ENCODE measurements at regions not wholly inside any gene's neighbourhood (a gene's known extent, or its start where the extent isn't known, plus 50 kb on each side); places are given as distances from the start of the nearest gene placed in this dataset.
"Not testable (repeated sequence)": the region's sequence is repeated elsewhere in the genome, so short reads cannot be mapped to it uniquely, and the experiment has no call there.

DNA sequence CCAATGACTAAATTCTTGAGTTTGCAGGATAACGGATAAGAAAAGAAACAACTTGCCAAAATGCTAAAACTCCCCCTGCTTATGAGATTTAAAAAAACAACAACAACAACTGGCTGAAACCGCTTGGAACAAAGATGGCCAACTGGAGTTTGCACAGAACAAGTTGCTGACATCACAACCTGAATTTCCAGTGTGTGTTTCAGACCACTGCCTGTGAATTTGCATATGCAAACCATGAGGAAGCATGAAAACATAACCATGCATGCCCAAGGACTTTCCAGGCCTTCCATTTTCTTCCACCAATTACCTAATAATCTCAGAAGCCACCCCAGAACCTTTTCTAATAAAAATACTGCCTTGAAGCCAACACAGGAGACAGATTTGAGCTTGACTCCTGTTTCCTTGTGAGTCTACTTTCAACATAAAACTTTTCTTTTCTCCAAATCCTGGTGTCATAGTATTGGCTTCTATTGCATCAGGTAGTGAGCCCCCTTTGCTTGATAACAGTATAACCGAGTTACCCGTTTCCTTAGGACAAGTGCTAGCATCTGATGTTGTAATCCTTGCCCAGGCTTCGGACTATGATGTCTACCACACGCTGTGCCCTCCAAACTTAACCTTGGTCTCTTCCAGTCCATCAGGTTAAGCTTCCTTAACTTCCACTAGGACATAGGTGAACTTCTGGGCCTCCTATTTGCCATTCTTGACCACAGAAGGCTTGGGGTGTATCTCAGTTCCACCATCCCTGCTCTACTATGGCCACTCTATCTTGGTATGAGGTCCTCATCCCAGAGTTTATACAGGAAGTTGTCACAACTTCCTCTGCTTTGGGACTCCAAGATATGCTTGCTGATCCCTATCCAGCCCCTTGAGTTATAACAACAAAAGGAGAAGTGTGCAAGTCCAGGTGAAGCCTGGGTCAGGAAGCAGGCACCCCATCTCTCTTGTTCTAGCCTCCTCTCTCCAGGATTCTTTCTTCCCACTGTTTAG is 385.5 kb upstream of the INTU start:
- Histone ChIP-seq H3K4me3 (no peak overlapping the region), H3K27me3 (no peaks in the 10 kb centered on the region), H3K9ac (no peak overlapping the region), H3K4me1 (no peaks in the 10 kb centered on the region), H3K27ac (no peak overlapping the region), H4K20me1 (no peaks in the 10 kb centered on the region), H3K4me2 (no peak overlapping the region), H3K9me3 (no peaks in the 10 kb centered on the region), H3K36me3 (no peaks in the 10 kb centered on the region)
- no peak for TF ChIP-seq Cebpa-rat (IDR thresholded peaks at IDR 0.05)

DNA sequence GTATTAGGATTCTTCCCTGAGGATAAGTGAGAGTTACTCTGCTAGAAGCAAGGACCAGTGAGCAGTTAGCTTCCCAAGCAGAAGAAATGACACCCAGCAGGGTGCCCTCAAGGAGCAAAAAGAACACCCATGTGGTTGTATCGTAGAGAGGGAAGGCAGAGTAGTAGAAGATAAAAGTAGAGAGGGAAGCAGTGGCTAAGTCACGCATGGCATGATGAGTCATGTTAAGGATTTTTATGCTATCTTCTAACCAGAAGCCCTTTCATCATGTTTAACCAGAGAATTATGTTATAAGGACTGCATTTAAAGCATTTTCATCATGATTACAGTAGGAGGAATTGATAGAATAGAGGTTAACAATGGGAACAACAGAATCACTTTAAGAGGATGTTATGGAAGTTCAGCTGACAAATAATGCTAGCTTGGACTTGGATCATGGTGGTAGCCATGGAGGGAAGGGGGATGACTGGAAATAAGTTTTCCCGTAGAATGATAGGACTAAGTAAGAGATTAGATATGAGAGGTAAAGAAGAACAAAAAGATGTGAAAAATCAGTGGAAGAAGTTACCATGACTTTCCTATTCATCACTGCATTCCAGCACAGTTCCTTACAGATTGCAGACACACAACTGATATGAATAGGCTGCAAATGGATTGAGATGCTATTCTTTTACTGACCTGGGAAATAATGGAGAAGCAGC is 383.5 kb upstream of the INTU start:
- no peak overlapping the region for H3K4me3 ChIP-seq
- H3K9ac ChIP-seq = no peak overlapping the region
- no peaks in the 10 kb centered on the region for H3K4me1 ChIP-seq
- H3K9me3 ChIP-seq = no peaks in the 10 kb centered on the region
- no peak for TF ChIP-seq Cebpa-rat (IDR thresholded peaks at IDR 0.05)
- H4K20me1 ChIP-seq = no peaks in the 10 kb centered on the region
- no peaks in the 10 kb centered on the region for H3K36me3 ChIP-seq
- H3K4me2 ChIP-seq = no peak overlapping the region
- no peaks in the 10 kb centered on the region for H3K27me3 ChIP-seq
- H3K27ac ChIP-seq = no peak overlapping the region

DNA sequence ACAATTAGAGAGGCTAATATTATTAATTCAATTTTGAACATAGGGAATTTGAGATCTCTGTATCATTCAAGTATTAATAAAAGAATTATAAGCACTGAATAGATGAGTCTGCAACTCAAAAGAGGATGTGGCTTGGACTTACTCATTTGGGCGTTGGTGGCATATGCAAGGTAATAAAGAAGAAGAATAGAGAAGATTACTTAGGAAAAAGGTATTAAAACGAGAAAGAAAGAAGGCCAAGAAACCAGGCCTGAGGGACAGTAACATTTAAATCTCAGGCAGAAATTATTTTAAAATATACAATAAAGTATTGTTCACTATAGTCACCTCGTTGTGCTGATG is 383.0 kb upstream of the INTU start:
- Histone ChIP-seq H3K36me3 (no peaks in the 10 kb centered on the region), H3K9me3 (no peaks in the 10 kb centered on the region), H3K4me1 (no peaks in the 10 kb centered on the region), H3K4me2 (no peak overlapping the region), H3K9ac (no peak overlapping the region), H4K20me1 (no peaks in the 10 kb centered on the region), H3K27ac (no peak overlapping the region), H3K27me3 (no peaks in the 10 kb centered on the region), H3K4me3 (no peak overlapping the region)
- TF ChIP-seq Cebpa-rat (IDR thresholded peaks at IDR 0.05) = no peak

DNA sequence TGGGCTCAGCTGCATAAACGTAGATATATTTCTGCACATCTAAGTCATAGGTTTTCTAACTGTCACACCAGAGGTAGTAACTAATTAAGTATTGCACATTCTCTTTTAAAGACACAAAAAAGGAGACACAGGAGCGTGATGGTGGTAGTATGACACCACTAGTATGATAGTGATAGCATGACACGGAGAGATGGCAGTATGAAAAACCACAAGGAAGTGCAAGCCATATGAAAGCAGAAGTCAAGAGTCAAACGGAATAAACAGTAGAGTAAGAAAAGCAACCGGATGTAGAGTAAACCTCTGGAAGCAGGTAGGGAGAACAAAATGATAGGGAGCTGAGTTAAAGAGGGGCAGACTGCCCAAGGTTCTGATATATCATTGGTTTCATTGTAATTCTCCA is 382.2 kb upstream of the INTU start:
- H3K4me1 ChIP-seq = no peaks in the 10 kb centered on the region
- no peaks in the 10 kb centered on the region for H3K36me3 ChIP-seq
- no peak for TF ChIP-seq Cebpa-rat (IDR thresholded peaks at IDR 0.05)
- H3K4me2 ChIP-seq = peak overlapping the region; percentile 11; the same call in 1 of the 2 replicates
- no peak overlapping the region for H3K9ac ChIP-seq
- H3K4me3 ChIP-seq = no peak overlapping the region
- no peaks in the 10 kb centered on the region for H3K27me3 ChIP-seq
- no peaks in the 10 kb centered on the region for H4K20me1 ChIP-seq
- no peak overlapping the region for H3K27ac ChIP-seq
- H3K9me3 ChIP-seq = no peaks in the 10 kb centered on the region

DNA sequence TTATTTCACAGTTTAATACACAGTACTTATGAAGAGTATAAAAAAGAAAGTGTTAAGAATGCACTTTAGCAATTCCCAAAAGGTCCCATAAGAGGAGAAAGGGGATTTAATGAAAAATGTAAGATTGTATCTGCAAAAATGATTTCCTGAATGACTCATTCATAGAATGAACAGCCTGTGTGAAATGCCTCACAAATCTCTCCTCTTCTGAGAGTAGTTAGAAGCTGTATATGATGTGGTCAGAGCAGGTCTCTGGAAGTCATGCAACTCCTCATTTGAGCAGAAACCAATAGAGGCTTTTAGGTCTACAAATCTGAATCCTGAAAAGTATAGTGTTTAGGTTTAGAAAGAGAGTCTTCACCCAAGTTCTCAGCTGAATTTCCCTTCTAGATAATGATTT is 381.3 kb upstream of the INTU start:
- Histone ChIP-seq H3K9ac (no peak overlapping the region), H3K4me2 (no peak overlapping the region), H3K36me3 (no peaks in the 10 kb centered on the region), H3K27me3 (no peaks in the 10 kb centered on the region), H3K4me3 (no peak overlapping the region), H3K27ac (no peak overlapping the region), H3K4me1 (no peaks in the 10 kb centered on the region), H3K9me3 (no peaks in the 10 kb centered on the region), H4K20me1 (no peaks in the 10 kb centered on the region)
- TF ChIP-seq Cebpa-rat (IDR thresholded peaks at IDR 0.05) = no peak

DNA sequence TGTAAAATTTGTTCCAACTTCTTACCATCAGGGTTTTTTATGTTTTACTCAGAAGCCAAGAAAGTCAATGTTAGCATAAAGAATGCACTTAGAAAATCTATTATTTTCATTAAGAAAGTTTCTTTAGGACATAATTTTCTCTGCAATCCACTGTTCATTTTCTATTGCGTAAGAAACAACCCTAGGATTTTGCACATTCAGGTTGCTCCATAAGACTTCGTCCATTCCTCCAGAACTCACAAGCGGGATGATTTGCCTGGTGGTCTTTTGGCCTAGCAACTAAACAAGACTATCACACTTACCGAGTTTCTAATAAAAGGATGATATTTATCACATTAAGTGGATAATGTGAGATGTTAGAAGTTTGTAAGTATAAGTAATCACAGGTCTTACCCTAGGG is 376.3 kb upstream of the INTU start:
- no peaks in the 10 kb centered on the region for H4K20me1 ChIP-seq
- no peaks in the 10 kb centered on the region for H3K9me3 ChIP-seq
- no peak for TF ChIP-seq Cebpa-rat (IDR thresholded peaks at IDR 0.05)
- no peak overlapping the region for H3K4me2 ChIP-seq
- H3K36me3 ChIP-seq = no peaks in the 10 kb centered on the region
- H3K4me1 ChIP-seq = no peaks in the 10 kb centered on the region
- H3K27ac ChIP-seq = no peak overlapping the region
- H3K27me3 ChIP-seq = no peaks in the 10 kb centered on the region
- no peak overlapping the region for H3K4me3 ChIP-seq
- H3K9ac ChIP-seq = no peak overlapping the region

DNA sequence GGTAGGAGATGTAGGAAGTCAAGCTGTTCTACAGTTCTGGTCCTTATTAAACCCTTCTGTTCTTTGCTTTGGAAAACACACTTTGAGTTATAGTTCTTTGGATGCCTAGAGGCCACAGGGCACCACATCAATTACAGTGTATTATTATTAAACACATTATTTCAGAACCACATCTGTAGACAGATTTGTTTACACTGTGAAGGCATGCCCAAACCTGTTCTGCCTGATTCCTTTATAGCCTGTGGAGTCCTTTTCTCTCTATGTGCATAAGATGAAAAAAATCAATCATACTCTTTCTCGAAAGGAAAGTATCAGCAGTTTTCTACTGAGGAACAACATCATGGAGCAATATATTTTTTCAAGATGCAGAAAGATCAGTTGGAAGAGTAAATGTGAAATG is 371.3 kb upstream of the INTU start:
- Histone ChIP-seq H3K27me3 (no peaks in the 10 kb centered on the region), H3K9me3 (no peaks in the 10 kb centered on the region), H3K9ac (no peak overlapping the region), H3K4me1 (no peaks in the 10 kb centered on the region), H3K4me2 (no peak overlapping the region), H4K20me1 (no peaks in the 10 kb centered on the region), H3K27ac (no peak overlapping the region), H3K4me3 (no peak overlapping the region), H3K36me3 (no peaks in the 10 kb centered on the region)
- TF ChIP-seq Cebpa-rat (IDR thresholded peaks at IDR 0.05) = no peak

DNA sequence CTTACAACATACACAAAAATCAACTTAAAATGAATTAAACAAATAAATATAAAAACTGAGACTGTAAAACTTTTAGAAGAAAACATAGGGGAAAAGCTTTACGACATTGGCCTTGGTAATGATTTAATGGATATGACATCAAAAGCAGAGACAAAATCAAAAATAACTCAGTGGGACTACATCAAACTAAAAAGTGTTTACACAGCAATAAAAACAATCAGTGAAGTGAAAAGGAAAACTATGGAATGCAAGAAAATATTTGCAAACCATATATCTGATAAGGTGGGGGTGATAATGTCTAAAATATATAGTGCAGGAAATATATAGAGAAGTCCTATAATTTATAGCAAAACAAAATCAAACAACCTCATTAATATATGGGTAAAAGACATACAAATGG is 364.4 kb upstream of the INTU start:
- H3K4me3 ChIP-seq = no peak overlapping the region
- H3K36me3 ChIP-seq = no peaks in the 10 kb centered on the region

DNA sequence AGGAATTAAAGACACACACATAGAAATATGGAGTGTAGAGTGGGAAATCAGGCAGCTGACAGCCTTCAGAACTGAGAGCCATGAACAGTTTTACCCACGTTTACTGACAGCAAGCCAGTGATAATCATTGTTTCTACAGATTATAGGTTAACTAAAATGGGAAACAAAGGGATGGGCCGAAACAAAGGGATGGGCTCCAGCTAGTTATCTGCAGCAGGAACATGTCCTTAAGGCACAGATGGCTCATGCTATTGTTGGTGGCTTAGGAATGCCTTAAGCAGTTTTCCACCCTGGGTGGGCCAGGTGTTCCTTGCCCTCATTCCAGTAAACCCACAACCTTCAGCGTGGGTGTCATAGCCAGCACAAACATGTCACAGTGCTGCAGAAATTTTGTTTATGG is 355.7 kb upstream of the INTU start:
- not testable (repeated sequence) for H3K4me3 ChIP-seq, H3K4me1 ChIP-seq, H3K27me3 ChIP-seq, H3K27ac ChIP-seq, H3K4me2 ChIP-seq, H3K36me3 ChIP-seq, H3K9ac ChIP-seq, H4K20me1 ChIP-seq
- peaks cover 43% of the 10 kb centered on the region for H3K9me3 ChIP-seq

More for the DNA sequence above, 364.4 kb upstream of the INTU start:
- no peak for TF ChIP-seq Cebpa-rat (IDR thresholded peaks at IDR 0.05)
- Histone ChIP-seq H3K4me1 (no peaks in the 10 kb centered on the region), H3K9me3 (peaks cover 20% of the 10 kb centered on the region), H3K27me3 (no peaks in the 10 kb centered on the region), H3K9ac (no peak overlapping the region), H4K20me1 (no peaks in the 10 kb centered on the region), H3K27ac (no peak overlapping the region), H3K4me2 (no peak overlapping the region)

DNA sequence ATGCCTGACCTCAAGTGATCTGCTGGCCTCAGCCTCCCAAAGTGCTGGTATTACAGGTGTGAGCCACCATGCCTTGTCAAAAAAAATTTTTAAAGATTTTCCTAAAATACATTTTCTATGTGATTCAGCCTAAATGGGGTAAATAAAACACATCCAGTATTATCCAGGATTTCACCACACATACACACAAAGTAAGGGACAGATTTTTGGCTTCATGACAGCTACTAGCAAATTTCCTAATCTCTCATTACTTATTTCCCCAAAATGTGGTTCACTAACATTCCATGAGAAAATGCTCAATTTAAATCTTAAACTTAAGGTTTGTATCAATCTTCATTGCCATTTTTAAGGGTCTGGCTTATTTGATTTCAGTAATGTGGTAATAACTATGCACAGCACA is 348.5 kb upstream of the INTU start:
- peaks cover 16% of the 10 kb centered on the region for H3K4me1 ChIP-seq
- H4K20me1 ChIP-seq = no peaks in the 10 kb centered on the region
- TF ChIP-seq Cebpa-rat (IDR thresholded peaks at IDR 0.05) = no peak
- H3K9me3 ChIP-seq = no peaks in the 10 kb centered on the region
- no peak overlapping the region for H3K9ac ChIP-seq
- H3K27ac ChIP-seq = no peak overlapping the region
- no peaks in the 10 kb centered on the region for H3K27me3 ChIP-seq
- no peak overlapping the region for H3K4me2 ChIP-seq
- H3K4me3 ChIP-seq = no peak overlapping the region
- H3K36me3 ChIP-seq = no peaks in the 10 kb centered on the region

Measured in BLaER1 (cell line).